ENCODE measurements at regions not wholly inside any gene's neighbourhood (a gene's known extent, or its start where the extent isn't known, plus 50 kb on each side); places are given as distances from the start of the nearest gene placed in this dataset.

- H3K4me3 ChIP-seq = no peak overlapping the region
- peaks cover 8% of the 10 kb centered on the region for H3K4me1 ChIP-seq
- TF ChIP-seq, protein P1, sequence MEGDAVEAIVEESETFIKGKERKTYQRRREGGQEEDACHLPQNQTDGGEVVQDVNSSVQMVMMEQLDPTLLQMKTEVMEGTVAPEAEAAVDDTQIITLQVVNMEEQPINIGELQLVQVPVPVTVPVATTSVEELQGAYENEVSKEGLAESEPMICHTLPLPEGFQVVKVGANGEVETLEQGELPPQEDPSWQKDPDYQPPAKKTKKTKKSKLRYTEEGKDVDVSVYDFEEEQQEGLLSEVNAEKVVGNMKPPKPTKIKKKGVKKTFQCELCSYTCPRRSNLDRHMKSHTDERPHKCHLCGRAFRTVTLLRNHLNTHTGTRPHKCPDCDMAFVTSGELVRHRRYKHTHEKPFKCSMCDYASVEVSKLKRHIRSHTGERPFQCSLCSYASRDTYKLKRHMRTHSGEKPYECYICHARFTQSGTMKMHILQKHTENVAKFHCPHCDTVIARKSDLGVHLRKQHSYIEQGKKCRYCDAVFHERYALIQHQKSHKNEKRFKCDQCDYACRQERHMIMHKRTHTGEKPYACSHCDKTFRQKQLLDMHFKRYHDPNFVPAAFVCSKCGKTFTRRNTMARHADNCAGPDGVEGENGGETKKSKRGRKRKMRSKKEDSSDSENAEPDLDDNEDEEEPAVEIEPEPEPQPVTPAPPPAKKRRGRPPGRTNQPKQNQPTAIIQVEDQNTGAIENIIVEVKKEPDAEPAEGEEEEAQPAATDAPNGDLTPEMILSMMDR (IDR thresholded peaks at IDR 0.05) = no peak
- no peak for TF ChIP-seq POLR2A (IDR thresholded peaks at IDR 0.05)
- intact Hi-C loops (cut with DNase I; ENCODE audit: low total_unique reads) = no loop called here
- H3K27me3 ChIP-seq = no peaks in the 10 kb centered on the region
- H3K9me3 ChIP-seq = no peaks in the 10 kb centered on the region
- DNase-seq = no peak
- H3K36me3 ChIP-seq (ENCODE audit: low read depth, missing control alignments) = no peaks in the 10 kb centered on the region
- H3K27ac ChIP-seq = no peak overlapping the region
- WGBS, 2 donors = 60 to 65% methylated on average over 4 of the region's 4 CpGs
Measured at GRCh38 chr5:33241802-33242201, 199.0 kb upstream of the TARS1 start.

DNA sequence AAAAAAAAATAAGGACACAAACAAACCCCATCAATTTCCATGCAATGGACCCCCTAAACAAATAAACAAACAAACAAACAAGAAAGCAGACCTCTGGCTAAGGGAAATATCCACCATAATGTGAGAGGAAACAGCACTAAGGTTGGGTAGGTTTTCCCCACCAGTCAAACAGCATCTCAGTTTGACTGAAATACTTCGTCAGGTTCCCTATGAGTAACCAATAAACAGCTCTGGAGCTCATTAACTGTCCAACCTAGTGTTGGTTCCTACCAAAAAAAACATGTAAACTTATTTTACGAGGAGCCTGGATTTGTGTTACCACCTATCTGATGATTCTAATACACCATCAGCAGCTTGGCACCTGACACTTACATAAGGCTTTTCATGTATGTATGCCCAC, 198.5 kb upstream of the TARS1 start:
- Histone ChIP-seq H3K36me3 (ENCODE audit: low read depth, missing control alignments) (no peaks in the 10 kb centered on the region), H3K27ac (no peak overlapping the region), H3K9me3 (no peaks in the 10 kb centered on the region), H3K4me3 (no peak overlapping the region), H3K27me3 (no peaks in the 10 kb centered on the region), H3K4me1 (peaks cover 8% of the 10 kb centered on the region)
- WGBS, 2 donors = 95 to 97% methylated on average over 2 of the region's 2 CpGs
- no peak for DNase-seq
- TF ChIP-seq, protein P1 (IDR thresholded peaks at IDR 0.05) = no peak
- TF ChIP-seq POLR2A (IDR thresholded peaks at IDR 0.05) = no peak
- intact Hi-C loops (cut with DNase I; ENCODE audit: low total_unique reads) = no loop called here

DNA sequence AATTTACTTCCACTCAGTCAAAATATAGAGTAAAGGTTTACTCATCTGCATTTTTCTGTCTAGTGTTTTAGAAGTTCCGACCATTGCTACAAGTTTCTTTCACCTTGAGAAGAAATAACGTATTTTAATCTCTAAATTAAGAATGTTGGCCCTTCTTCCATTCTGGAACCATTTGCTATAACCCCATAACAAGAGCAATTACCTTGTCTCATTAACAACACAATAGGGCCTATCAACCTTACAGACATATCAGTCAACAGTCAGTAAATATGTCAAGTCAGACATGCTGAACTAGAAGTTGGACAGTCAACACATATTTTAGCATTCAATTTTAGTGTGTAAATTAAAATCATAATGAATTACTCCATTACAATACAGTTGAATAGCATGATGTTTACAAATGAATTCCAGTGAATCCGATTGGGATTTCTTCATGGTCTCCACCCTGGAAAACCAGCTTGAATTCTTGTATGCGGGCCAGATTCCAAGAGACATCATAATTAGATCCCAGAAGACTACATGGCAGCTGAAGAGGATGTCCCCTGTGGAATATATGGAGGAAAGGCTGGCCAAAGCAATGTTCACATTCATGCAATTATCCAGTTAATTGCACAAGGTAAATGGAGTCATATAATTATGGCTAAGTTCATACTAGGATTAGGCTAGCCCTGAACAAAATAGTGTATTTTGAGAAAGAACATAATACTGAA, 196.2 kb upstream of the TARS1 start:
- intact Hi-C loops (cut with DNase I; ENCODE audit: low total_unique reads) = no loop called here
- Histone ChIP-seq H3K27ac (no peak overlapping the region), H3K36me3 (ENCODE audit: low read depth, missing control alignments) (no peaks in the 10 kb centered on the region), H3K9me3 (no peaks in the 10 kb centered on the region), H3K27me3 (no peaks in the 10 kb centered on the region), H3K4me1 (peaks cover 10% of the 10 kb centered on the region), H3K4me3 (no peak overlapping the region)
- WGBS, 2 donors = 69 to 85% methylated on average over 4 of the region's 4 CpGs
- no peak for DNase-seq
- TF ChIP-seq POLR2A (IDR thresholded peaks at IDR 0.05) = no peak
- TF ChIP-seq, protein P1 (IDR thresholded peaks at IDR 0.05) = no peak

DNA sequence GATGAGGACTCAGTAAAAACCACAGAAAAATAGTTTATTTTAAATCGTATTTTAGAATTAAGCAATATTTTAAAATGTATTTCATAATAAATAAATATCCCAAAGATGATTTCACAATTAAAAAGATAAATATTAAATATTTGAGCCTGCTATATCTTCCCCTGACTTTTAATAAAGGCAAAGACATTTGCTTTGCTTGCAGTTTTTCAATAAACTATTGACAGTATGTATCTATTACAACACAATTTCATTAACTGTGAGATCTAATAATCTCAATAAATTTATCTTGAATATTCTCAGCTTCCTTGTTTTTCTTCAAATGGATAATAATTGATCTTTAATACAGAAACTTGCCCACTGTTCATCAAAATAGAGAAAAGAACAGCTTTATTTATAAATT, 186.2 kb upstream of the TARS1 start:
- WGBS, 2 donors = 83 to 96% methylated on average over 1 of the region's 1 CpG
- H3K4me3 ChIP-seq = no peak overlapping the region
- no peak for DNase-seq
- intact Hi-C loops (cut with DNase I; ENCODE audit: low total_unique reads) = no loop called here
- H3K36me3 ChIP-seq (ENCODE audit: low read depth, missing control alignments) = no peaks in the 10 kb centered on the region
- H3K27me3 ChIP-seq = no peaks in the 10 kb centered on the region
- no peaks in the 10 kb centered on the region for H3K4me1 ChIP-seq
- H3K9me3 ChIP-seq = no peaks in the 10 kb centered on the region
- no peak overlapping the region for H3K27ac ChIP-seq
- TF ChIP-seq POLR2A (IDR thresholded peaks at IDR 0.05) = no peak
- TF ChIP-seq, protein P1 (IDR thresholded peaks at IDR 0.05) = no peak

DNA sequence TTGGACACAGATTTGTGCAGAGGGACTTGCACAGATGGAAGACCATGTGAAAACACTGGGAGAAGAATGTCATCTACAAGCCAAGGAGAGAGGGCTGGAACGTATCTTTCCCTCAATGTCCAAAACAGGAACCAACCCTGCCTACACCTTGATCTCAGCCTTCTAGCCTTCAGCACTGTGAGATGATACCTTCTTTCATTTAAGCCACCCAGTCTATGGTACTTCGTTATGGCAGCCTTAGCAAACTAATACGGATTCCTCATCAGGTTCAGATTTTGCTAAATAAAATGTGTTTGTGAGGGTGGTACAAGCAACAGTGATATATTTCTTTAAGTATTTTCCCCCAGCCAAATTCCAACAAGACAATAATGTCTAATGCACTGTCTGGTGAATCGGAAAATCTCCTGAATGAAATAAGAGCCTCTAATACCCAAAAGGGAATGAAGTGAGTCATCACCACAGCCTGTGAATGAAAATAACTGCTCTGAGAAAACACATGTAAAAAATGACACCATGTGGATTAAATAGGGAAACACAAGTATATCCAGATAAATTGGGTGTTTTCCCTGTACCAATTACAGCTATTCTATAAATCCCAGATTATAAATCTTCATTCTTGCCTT, 182.8 kb upstream of the TARS1 start:
- no peak overlapping the region for H3K4me3 ChIP-seq
- H3K27ac ChIP-seq = no peak overlapping the region
- no peak for DNase-seq
- 69 to 78% methylated on average over 4 of the region's 4 CpGs for WGBS, 2 donors
- TF ChIP-seq, protein P1 (IDR thresholded peaks at IDR 0.05) = no peak
- no peak for TF ChIP-seq POLR2A (IDR thresholded peaks at IDR 0.05)
- intact Hi-C loops (cut with DNase I; ENCODE audit: low total_unique reads) = no loop called here
- H3K36me3 ChIP-seq (ENCODE audit: low read depth, missing control alignments) = no peaks in the 10 kb centered on the region
- no peaks in the 10 kb centered on the region for H3K4me1 ChIP-seq
- no peaks in the 10 kb centered on the region for H3K27me3 ChIP-seq
- no peaks in the 10 kb centered on the region for H3K9me3 ChIP-seq
